MCF 10A (cell line): ENCODE measurements at regions not wholly inside any gene's neighbourhood (a gene's known extent, or its start where the extent isn't known, plus 50 kb on each side); places are given as distances from the start of the nearest gene placed in this dataset.

ENCODE experiments used
- BruUV-seq: library from RNA; stranded (reverse); fragments of 400-500 nt; replicated peaks from 2 replicates; lab custom pipeline; 2021; lab: Mats Ljungman, UMichigan
- CTCF ChIA-PET: fragments of 300-600 bp; sonication (Branson Sonifier 250); formaldehyde crosslinking; extraction: SDS; loops from one replicate; lab custom pipeline; 2021; ENCODE audit warnings: antibody characterized with exemption, inconsistent platforms; lab: Yijun Ruan, JAX
- POLR2A ChIA-PET: fragments of 300-600, 350-650 bp; sonication (Branson Sonifier 250); formaldehyde crosslinking; extraction: SDS; loops from one replicate; lab custom pipeline; 2020; ENCODE audit warnings: antibody characterized with exemption, inconsistent platforms; lab: Yijun Ruan, JAX
- DNase-seq: peaks from one replicate; pipeline ENCODE4 v3.0.0-alpha.2; 2018; ENCODE audit not compliant: unreplicated experiment
- H3K27ac Mint-ChIP-seq: one replicate; pipeline ENCODE4 v1.8.0; 2022; ENCODE audit warnings: mild to moderate bottlenecking, low read depth, mixed read lengths; ENCODE audit not compliant: unreplicated experiment
- H3K27me3 Mint-ChIP-seq: one replicate; pipeline ENCODE4 v1.8.0; 2022; ENCODE audit warnings: mixed read lengths; ENCODE audit not compliant: insufficient read depth, unreplicated experiment
- H3K36me3 Mint-ChIP-seq: one replicate; pipeline ENCODE4 v1.8.0; 2022; ENCODE audit warnings: mild to moderate bottlenecking, moderate library complexity, mixed read lengths; ENCODE audit not compliant: insufficient read depth, unreplicated experiment
- H3K4me1 Mint-ChIP-seq: one replicate; pipeline ENCODE4 v1.8.0; 2022; ENCODE audit warnings: mixed read lengths; ENCODE audit not compliant: insufficient read depth, unreplicated experiment
- H3K4me3 Mint-ChIP-seq: one replicate; pipeline ENCODE4 v1.8.0; 2022; ENCODE audit warnings: mild to moderate bottlenecking, moderate library complexity, mixed read lengths; ENCODE audit not compliant: unreplicated experiment
- H3K9me3 Mint-ChIP-seq: one replicate; pipeline ENCODE4 v1.8.0; 2022; ENCODE audit warnings: mixed read lengths; ENCODE audit not compliant: unreplicated experiment
- CTCF ChIP-seq: fragments of 200-600 bp; IDR thresholded peaks from one replicate; pipeline ENCODE4 v1.8.0; 2022; ENCODE audit warnings: antibody characterized with exemption, mild to moderate bottlenecking; ENCODE audit not compliant: unreplicated experiment
- intact Hi-C: fragments of 100-400 bp; cut with micrococcal nuclease; formaldehyde crosslinking; loops from 2 replicates; pipeline ENCODE4 v1.14.1; 2022

GRCh38 chr1:96634883-96635282 is 86.7 kb upstream of the PTBP2 start:
- ChIA-PET POLR2A (no interaction called here), CTCF (no interaction called here)
- BruUV-seq = no TSS peak
- no peak for TF ChIP-seq CTCF
- Mint-ChIP-seq H3K27ac (no peak overlapping the region), H3K36me3 (no peaks in the 10 kb centered on the region), H3K9me3 (no peaks in the 10 kb centered on the region), H3K4me1 (no peaks in the 10 kb centered on the region), H3K27me3 (no peaks in the 10 kb centered on the region), H3K4me3 (no peak overlapping the region)
- no peak for DNase-seq
- intact Hi-C loops = no loop called here

GRCh38 chr1:96641282-96641681 is 80.3 kb upstream of the PTBP2 start:
- H3K27me3 Mint-ChIP-seq = no peaks in the 10 kb centered on the region
- H3K4me1 Mint-ChIP-seq = peaks cover 5% of the 10 kb centered on the region
- intact Hi-C loops = no loop called here
- H3K27ac Mint-ChIP-seq = no peak overlapping the region
- DNase-seq = peak; percentile 9
- no peak for TF ChIP-seq CTCF
- H3K9me3 Mint-ChIP-seq = no peaks in the 10 kb centered on the region
- POLR2A ChIA-PET = interaction anchor here (0.7 to 1.1 kb wide), 2 partner anchors 80 to 875 kb away, joined by 4 to 5 read pairs; partner anchors contain the start of gene PTBP2
- no TSS peak for BruUV-seq
- H3K36me3 Mint-ChIP-seq = no peaks in the 10 kb centered on the region
- CTCF ChIA-PET = interaction anchor here (0.6 kb wide), 1 partner anchor 10 kb away, joined by 3 read pairs; no protein-coding TSS in a partner anchor
- no peak overlapping the region for H3K4me3 Mint-ChIP-seq

- Mint-ChIP-seq H3K4me3 (no peak overlapping the region), H3K27ac (no peak overlapping the region), H3K36me3 (no peaks in the 10 kb centered on the region), H3K4me1 (peaks cover 5% of the 10 kb centered on the region), H3K27me3 (no peaks in the 10 kb centered on the region), H3K9me3 (no peaks in the 10 kb centered on the region)
- BruUV-seq = no TSS peak
- no peak for TF ChIP-seq CTCF
- CTCF ChIA-PET = no interaction called here
- POLR2A ChIA-PET = no interaction called here
- intact Hi-C loops = no loop called here
- no peak for DNase-seq
Measured at GRCh38 chr1:96643519-96643918, 78.1 kb upstream of the PTBP2 start.

- Mint-ChIP-seq H3K4me1 (no peaks in the 10 kb centered on the region), H3K27ac (no peak overlapping the region), H3K36me3 (no peaks in the 10 kb centered on the region), H3K9me3 (no peaks in the 10 kb centered on the region), H3K27me3 (no peaks in the 10 kb centered on the region), H3K4me3 (no peak overlapping the region)
- ChIA-PET POLR2A (no interaction called here), CTCF (interaction anchor here (0.6 kb wide), 1 partner anchor 52 kb away, joined by 4 read pairs; no protein-coding TSS in a partner anchor)
- intact Hi-C loops = no loop called here
- no peak for DNase-seq
- no peak for TF ChIP-seq CTCF
- no TSS peak for BruUV-seq
Measured at GRCh38 chr1:96649301-96649700, 72.3 kb upstream of the PTBP2 start.
